Esophagus squamous epithelium (tissue), 4 donors: ENCODE measurements at regions not wholly inside any gene's neighbourhood (a gene's known extent, or its start where the extent isn't known, plus 50 kb on each side); places are given as distances from the start of the nearest gene placed in this dataset.

Experiments
- POLR2A ChIP-seq, 4 donors: fragments of 450-650 bp; IDR thresholded peaks; one replicate each; pipeline ENCODE4 v1.6.1; 2017; ENCODE audit warnings: antibody characterized with exemption in 4 of 4, mild to moderate bottlenecking in 4 of 4, moderate library complexity in 3 of 4
- TF ChIP-seq, protein P1 (sequence below), 6 experiments: fragments of 450-650 bp in 4 of 6; fragments of 200-600 bp in 2 of 6; sonication (generic) in 2 of 6; IDR thresholded peaks; one replicate each; pipeline ENCODE4 v1.5.1; 2016 to 2019; ENCODE audit warnings: antibody characterized with exemption in 6 of 6, mild to moderate bottlenecking in 4 of 6, moderate library complexity in 4 of 6

DNA sequence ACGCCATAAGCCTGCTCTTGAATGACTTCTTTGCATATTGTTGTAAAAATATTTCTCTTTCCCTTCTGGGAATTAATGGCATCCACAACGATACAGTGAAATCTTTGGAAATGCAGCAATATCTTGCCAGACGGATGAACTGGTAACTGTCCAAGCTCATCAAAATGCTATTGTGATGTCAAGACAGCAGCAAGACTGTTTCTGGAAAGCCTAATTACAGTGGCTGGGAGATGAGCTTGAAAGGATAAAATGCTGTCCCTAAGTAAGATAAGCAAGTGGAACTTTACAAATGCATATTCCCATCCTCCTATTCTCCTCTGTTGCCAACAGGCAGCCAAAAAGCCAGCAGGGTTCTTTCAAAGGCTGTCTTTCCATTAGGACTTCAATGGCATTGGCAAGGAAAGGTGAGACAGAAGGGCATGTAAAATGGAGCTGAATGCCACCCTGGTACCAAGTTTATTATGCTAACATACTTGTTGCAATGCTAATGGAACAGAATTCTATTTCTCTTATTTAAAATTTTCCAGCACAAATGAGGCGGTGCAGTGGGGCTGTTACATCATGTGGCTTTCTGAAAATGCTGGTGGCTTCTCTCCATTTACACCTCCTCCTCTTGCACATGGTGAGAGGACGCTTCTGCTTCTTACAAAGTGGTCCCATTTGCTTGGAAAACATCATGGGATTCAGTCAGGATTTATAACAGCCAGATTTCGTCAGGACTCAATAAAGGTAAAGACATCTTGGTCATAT is 178.3 kb upstream of the PTER start:
- TF ChIP-seq, protein P1, sequence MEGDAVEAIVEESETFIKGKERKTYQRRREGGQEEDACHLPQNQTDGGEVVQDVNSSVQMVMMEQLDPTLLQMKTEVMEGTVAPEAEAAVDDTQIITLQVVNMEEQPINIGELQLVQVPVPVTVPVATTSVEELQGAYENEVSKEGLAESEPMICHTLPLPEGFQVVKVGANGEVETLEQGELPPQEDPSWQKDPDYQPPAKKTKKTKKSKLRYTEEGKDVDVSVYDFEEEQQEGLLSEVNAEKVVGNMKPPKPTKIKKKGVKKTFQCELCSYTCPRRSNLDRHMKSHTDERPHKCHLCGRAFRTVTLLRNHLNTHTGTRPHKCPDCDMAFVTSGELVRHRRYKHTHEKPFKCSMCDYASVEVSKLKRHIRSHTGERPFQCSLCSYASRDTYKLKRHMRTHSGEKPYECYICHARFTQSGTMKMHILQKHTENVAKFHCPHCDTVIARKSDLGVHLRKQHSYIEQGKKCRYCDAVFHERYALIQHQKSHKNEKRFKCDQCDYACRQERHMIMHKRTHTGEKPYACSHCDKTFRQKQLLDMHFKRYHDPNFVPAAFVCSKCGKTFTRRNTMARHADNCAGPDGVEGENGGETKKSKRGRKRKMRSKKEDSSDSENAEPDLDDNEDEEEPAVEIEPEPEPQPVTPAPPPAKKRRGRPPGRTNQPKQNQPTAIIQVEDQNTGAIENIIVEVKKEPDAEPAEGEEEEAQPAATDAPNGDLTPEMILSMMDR (IDR thresholded peaks at IDR 0.05) = no peak
- no peak for TF ChIP-seq POLR2A (IDR thresholded peaks at IDR 0.05)
